ENCODE measurements at regions not wholly inside any gene's neighbourhood (a gene's known extent, or its start where the extent isn't known, plus 50 kb on each side); places are given as distances from the start of the nearest gene placed in this dataset.

Small RNAs in the stretch of these regions (small RNA-seq; reads per million reads assigned to genes)
- gene AC099799.1, result 0 reads per million in 2 donors
- 0 reads per million in 2 donors for gene RN7SL117P
- 0.30 to 1.9 reads per million in 2 donors for gene RNA5SP87
